Spleen (tissue), 7 donors: ENCODE measurements at regions not wholly inside any gene's neighbourhood (a gene's known extent, or its start where the extent isn't known, plus 50 kb on each side); places are given as distances from the start of the nearest gene placed in this dataset.

Source experiments
- CTCF ChIP-seq, 11 experiments: fragments of 200-600 bp in 7 of 11; fragments of 450-650 bp in 4 of 11; sonication (generic) in 4 of 11; IDR thresholded peaks in 8 of 11; conservative IDR thresholded peaks in 3 of 11; 1 replicate in 7 of 11; 2 replicates in 4 of 11; pipeline versions ENCODE4 v1.4.0 to v1.8.0; 2016 to 2021; ENCODE audit warnings: antibody characterized with exemption in 11 of 11, inconsistent platforms in 4 of 11, mild to moderate bottlenecking in 1 of 11
- POLR2A ChIP-seq, 3 donors: fragments of 450-650 bp; IDR thresholded peaks; one replicate each; pipeline ENCODE4 v1.5.1; 2017; ENCODE audit warnings: antibody characterized with exemption in 3 of 3, mild to moderate bottlenecking in 1 of 3
- POLR2AphosphoS5 ChIP-seq, 3 donors: sonication (generic); formaldehyde crosslinking; IDR thresholded peaks; one replicate each; pipeline ENCODE4 v1.5.1; 2017; ENCODE audit warnings: antibody characterized with exemption in 3 of 3
- donor health status: DM: no; HTN: no; CAD: no; lungs with moderate emphysema.
- donor health status: DM: no; HTN: no; CAD: no.
- donor health status: DM: no; HTN: no; CAD: no.

- no peak for TF ChIP-seq CTCF (IDR thresholded peaks at IDR 0.05 in 8 of 11, conservative IDR thresholded peaks at IDR 0.05 in 3 of 11)
- TF ChIP-seq POLR2A (IDR thresholded peaks at IDR 0.05), result no peak
- TF ChIP-seq POLR2AphosphoS5 (IDR thresholded peaks at IDR 0.05), result no peak
Observed at GRCh38 chr3:168975576-168975975, 687.9 kb downstream of the MECOM start.
